Stimulated activated memory B cell treated with anti-CD40 and anti-IgM and Interleukin-4, amounts not matched to agents 10 μg/mL and 1 μg/mL and 100 μg/mL, for 72 hours (primary cell): ENCODE measurements at regions not wholly inside any gene's neighbourhood (a gene's known extent, or its start where the extent isn't known, plus 50 kb on each side); places are given as distances from the start of the nearest gene placed in this dataset.
A peak's percentile ranks its signal among the peaks of the same experiment; 100 is the strongest.
"Not testable (repeated sequence)": the region's sequence is repeated elsewhere in the genome, so short reads cannot be mapped to it uniquely, and the experiment has no call there.

Experiments
- ATAC-seq: fragments of 150-1000 bp; cut with Tn5 transposase; 2 replicates; pipeline ENCODE4 v1.10.0; 2021
- H3K27ac Mint-ChIP-seq: one replicate; pipeline ENCODE4 v1.8.0; 2022; ENCODE audit warnings: mild to moderate bottlenecking, mixed read lengths
- H3K27me3 Mint-ChIP-seq: one replicate; pipeline ENCODE4 v1.8.0; 2022; ENCODE audit warnings: mixed read lengths
- H3K36me3 Mint-ChIP-seq: one replicate; pipeline ENCODE4 v1.8.0; 2022; ENCODE audit warnings: mixed read lengths
- H3K4me1 Mint-ChIP-seq: one replicate; pipeline ENCODE4 v1.8.0; 2022; ENCODE audit warnings: mixed read lengths
- H3K4me3 Mint-ChIP-seq: one replicate; pipeline ENCODE4 v1.8.0; 2022; ENCODE audit warnings: mild to moderate bottlenecking, moderate library complexity, mixed read lengths
- H3K9me3 Mint-ChIP-seq: one replicate; pipeline ENCODE4 v1.8.0; 2022; ENCODE audit warnings: mixed read lengths

- Mint-ChIP-seq H3K4me1 (peaks cover 80% of the 10 kb centered on the region), H3K27ac (peak overlapping the region; percentile 52)
- not testable (repeated sequence) for ATAC-seq, H3K9me3 Mint-ChIP-seq, H3K36me3 Mint-ChIP-seq, H3K4me3 Mint-ChIP-seq, H3K27me3 Mint-ChIP-seq
Observed at GRCh38 chr3:177353879-177354278, 156.6 kb upstream of the TBL1XR1 start.

GRCh38 chr3:177354466-177354865, 157.2 kb upstream of the TBL1XR1 start:
- ATAC-seq, result no peak
- H3K27ac Mint-ChIP-seq, result peak overlapping the region; percentile 14
- H3K27me3 Mint-ChIP-seq, result no peaks in the 10 kb centered on the region
- peaks cover 80% of the 10 kb centered on the region for H3K4me1 Mint-ChIP-seq
- no peaks in the 10 kb centered on the region for H3K36me3 Mint-ChIP-seq
- H3K9me3 Mint-ChIP-seq, result no peaks in the 10 kb centered on the region
- H3K4me3 Mint-ChIP-seq, result no peak overlapping the region

GRCh38 chr3:177356113-177356512, 158.8 kb upstream of the TBL1XR1 start:
- peaks cover 83% of the 10 kb centered on the region for H3K4me1 Mint-ChIP-seq
- H3K27ac Mint-ChIP-seq, result peak overlapping the region; percentile 96

GRCh38 chr3:177356952-177357351, 159.7 kb upstream of the TBL1XR1 start:
- Mint-ChIP-seq H3K4me3 (no peak overlapping the region), H3K9me3 (no peaks in the 10 kb centered on the region), H3K4me1 (peaks cover 83% of the 10 kb centered on the region), H3K27ac (peak overlapping the region; percentile 96), H3K36me3 (no peaks in the 10 kb centered on the region), H3K27me3 (no peaks in the 10 kb centered on the region)
- no peak for ATAC-seq

More at GRCh38 chr3:177356113-177356512, 158.8 kb upstream of the TBL1XR1 start:
- no peaks in the 10 kb centered on the region for H3K9me3 Mint-ChIP-seq
- no peak for ATAC-seq
- no peaks in the 10 kb centered on the region for H3K36me3 Mint-ChIP-seq
- no peaks in the 10 kb centered on the region for H3K27me3 Mint-ChIP-seq
- H3K4me3 Mint-ChIP-seq, result no peak overlapping the region

GRCh38 chr3:177357352-177358090, 160.2 kb upstream of the TBL1XR1 start:
- Mint-ChIP-seq H3K4me3 (peak overlapping the region; percentile 86), H3K9me3 (no peaks in the 10 kb centered on the region), H3K36me3 (no peaks in the 10 kb centered on the region), H3K4me1 (peaks cover 77% of the 10 kb centered on the region), H3K27ac (peak overlapping the region; percentile 96), H3K27me3 (no peaks in the 10 kb centered on the region)
- no peak for ATAC-seq

- Mint-ChIP-seq H3K4me3 (peak overlapping the region; percentile 86), H3K36me3 (no peaks in the 10 kb centered on the region), H3K4me1 (peaks cover 69% of the 10 kb centered on the region), H3K27me3 (no peaks in the 10 kb centered on the region), H3K9me3 (no peaks in the 10 kb centered on the region), H3K27ac (peak overlapping the region; percentile 96)
- ATAC-seq, result peak; percentile 76
Observed at GRCh38 chr3:177358091-177358976, 161.1 kb upstream of the TBL1XR1 start.

- peak overlapping the region; percentile 96 for H3K27ac Mint-ChIP-seq
- H3K4me3 Mint-ChIP-seq, result peak overlapping the region; percentile 86
Observed at GRCh38 chr3:177358977-177359592, 161.8 kb upstream of the TBL1XR1 start.

GRCh38 chr3:177359593-177360357, 162.5 kb upstream of the TBL1XR1 start:
- H3K9me3 Mint-ChIP-seq, result no peaks in the 10 kb centered on the region
- ATAC-seq, result peak; percentile 84
- H3K27me3 Mint-ChIP-seq, result no peaks in the 10 kb centered on the region
- H3K27ac Mint-ChIP-seq, result peak overlapping the region; percentile 96
- peaks cover 65% of the 10 kb centered on the region for H3K4me1 Mint-ChIP-seq
- H3K4me3 Mint-ChIP-seq, result peak overlapping the region; percentile 86
- H3K36me3 Mint-ChIP-seq, result no peaks in the 10 kb centered on the region

More at GRCh38 chr3:177358977-177359592, 161.8 kb upstream of the TBL1XR1 start:
- peak; percentile 49 for ATAC-seq
- Mint-ChIP-seq H3K27me3 (no peaks in the 10 kb centered on the region), H3K9me3 (no peaks in the 10 kb centered on the region), H3K4me1 (peaks cover 65% of the 10 kb centered on the region), H3K36me3 (no peaks in the 10 kb centered on the region)

- Mint-ChIP-seq H3K4me3 (peak overlapping the region; percentile 14), H3K9me3 (no peaks in the 10 kb centered on the region), H3K4me1 (peaks cover 57% of the 10 kb centered on the region), H3K27ac (peak overlapping the region; percentile 96), H3K36me3 (no peaks in the 10 kb centered on the region), H3K27me3 (no peaks in the 10 kb centered on the region)
- no peak for ATAC-seq
Observed at GRCh38 chr3:177361081-177361938, 164.0 kb upstream of the TBL1XR1 start.

- no peaks in the 10 kb centered on the region for H3K9me3 Mint-ChIP-seq
- ATAC-seq, result no peak
- H3K4me3 Mint-ChIP-seq, result no peak overlapping the region
- H3K36me3 Mint-ChIP-seq, result no peaks in the 10 kb centered on the region
- peaks cover 44% of the 10 kb centered on the region for H3K4me1 Mint-ChIP-seq
- H3K27me3 Mint-ChIP-seq, result no peaks in the 10 kb centered on the region
- H3K27ac Mint-ChIP-seq, result peak overlapping the region; percentile 24
Observed at GRCh38 chr3:177362626-177363025, 165.3 kb upstream of the TBL1XR1 start.

- H3K4me3 Mint-ChIP-seq, result no peak overlapping the region
- H3K27me3 Mint-ChIP-seq, result no peaks in the 10 kb centered on the region
- peak overlapping the region; percentile 21 for H3K27ac Mint-ChIP-seq
- peaks cover 28% of the 10 kb centered on the region for H3K4me1 Mint-ChIP-seq
- ATAC-seq, result no peak
- no peaks in the 10 kb centered on the region for H3K9me3 Mint-ChIP-seq
- H3K36me3 Mint-ChIP-seq, result no peaks in the 10 kb centered on the region
Observed at GRCh38 chr3:177364236-177364635, 167.0 kb upstream of the TBL1XR1 start.

GRCh38 chr3:177365294-177365693, 168.0 kb upstream of the TBL1XR1 start:
- H3K9me3 Mint-ChIP-seq, H3K4me3 Mint-ChIP-seq, H3K27me3 Mint-ChIP-seq, H3K36me3 Mint-ChIP-seq, ATAC-seq: not testable (repeated sequence)
- H3K27ac Mint-ChIP-seq, result peak overlapping the region; percentile 21
- H3K4me1 Mint-ChIP-seq, result peaks cover 17% of the 10 kb centered on the region

GRCh38 chr3:177367788-177368187, 170.5 kb upstream of the TBL1XR1 start:
- H3K27ac Mint-ChIP-seq, result no peak overlapping the region

GRCh38 chr3:177370246-177370822, 173.1 kb upstream of the TBL1XR1 start:
- H3K4me1 Mint-ChIP-seq, result peaks cover 12% of the 10 kb centered on the region
- H3K27ac Mint-ChIP-seq, result no peak overlapping the region
- no peak for ATAC-seq
- H3K36me3 Mint-ChIP-seq, result peaks cover 1% of the 10 kb centered on the region
- H3K27me3 Mint-ChIP-seq, result no peaks in the 10 kb centered on the region
- no peak overlapping the region for H3K4me3 Mint-ChIP-seq
- no peaks in the 10 kb centered on the region for H3K9me3 Mint-ChIP-seq

More at GRCh38 chr3:177367788-177368187, 170.5 kb upstream of the TBL1XR1 start:
- Mint-ChIP-seq H3K27me3 (no peaks in the 10 kb centered on the region), H3K9me3 (no peaks in the 10 kb centered on the region), H3K36me3 (no peaks in the 10 kb centered on the region), H3K4me3 (no peak overlapping the region), H3K4me1 (no peaks in the 10 kb centered on the region)
- no peak for ATAC-seq
